ENCODE measurements at regions not wholly inside any gene's neighbourhood (a gene's known extent, or its start where the extent isn't known, plus 50 kb on each side); places are given as distances from the start of the nearest gene placed in this dataset.

DNA sequence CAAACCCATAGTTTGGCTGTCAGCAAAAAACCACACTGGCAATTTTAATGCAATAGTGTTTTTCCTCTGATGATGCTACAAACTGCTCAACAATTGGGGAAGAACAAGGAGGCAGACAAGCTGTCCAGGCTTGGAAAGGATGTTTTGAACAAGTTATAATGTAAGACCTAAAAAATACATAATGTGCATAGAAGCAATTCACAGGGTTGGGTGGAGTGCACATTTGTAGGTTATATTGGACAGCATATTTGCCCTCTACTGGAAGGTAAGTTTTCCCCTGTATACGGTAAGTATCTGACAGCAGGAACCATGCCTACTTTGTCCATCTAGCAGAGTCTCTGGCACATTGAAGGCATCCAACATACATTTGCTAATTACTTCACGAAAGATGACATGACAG, 114.3 kb upstream of the PUM3 start:
- no peak overlapping the region for H2AFZ ChIP-seq (ENCODE audit: low read depth)
- no peaks in the 10 kb centered on the region for H3K36me3 ChIP-seq (replicated peaks in 1 of 2; ENCODE audit: control insufficient read depth in 1 of 2, insufficient read depth in 2 of 2, low read length in 1 of 2)
- no peak overlapping the region for H3K27ac ChIP-seq (ENCODE audit: low read depth in 2 of 2, low read length in 1 of 2)
- no peak for DNase-seq
- H3K27me3 ChIP-seq (ENCODE audit: insufficient read depth): no peaks in the 10 kb centered on the region; the same call in 1 of the 2 replicates
- no peaks in the 10 kb centered on the region for H3F3A ChIP-seq (replicated peaks; ENCODE audit: insufficient read depth)
- no peaks in the 10 kb centered on the region for H4K20me1 ChIP-seq (ENCODE audit: insufficient read depth)
- TF ChIP-seq ZBTB33 (IDR thresholded peaks at IDR 0.05; ENCODE audit: borderline replicate concordance, low read depth) (no peak), NRF1 (IDR thresholded peaks at IDR 0.05; ENCODE audit: low read depth, low read length) (no peak), RCOR1 (IDR thresholded peaks at IDR 0.05; ENCODE audit: low read length) (no peak), FOSL2 (IDR thresholded peaks at IDR 0.05; ENCODE audit: borderline replicate concordance, low read depth) (no peak), MEF2A (IDR thresholded peaks at IDR 0.05; ENCODE audit: borderline replicate concordance, low read depth) (no peak), JUND (IDR thresholded peaks at IDR 0.05) (no peak), TCF12 (IDR thresholded peaks at IDR 0.05) (no peak), EZH2phosphoT487 (IDR thresholded peaks at IDR 0.05; ENCODE audit: borderline replicate concordance, low read depth) (no peak), RFX5 (IDR thresholded peaks at IDR 0.05; ENCODE audit: low read length) (no peak), FOXJ3 (CRISPR knock-in tag; IDR thresholded peaks at IDR 0.05) (no peak), RXRA (IDR thresholded peaks at IDR 0.05; ENCODE audit: borderline replicate concordance, low read depth) (no peak), FOXM1 (IDR thresholded peaks at IDR 0.05; ENCODE audit: low read depth) (no peak)
- H3K4me2 ChIP-seq: no peak overlapping the region
- no peak overlapping the region for H3K4me3 ChIP-seq (ENCODE audit: low read depth in 2 of 2, low read length in 1 of 2)
- CTCF ChIA-PET: no interaction called here
- no peak overlapping the region for H3K9ac ChIP-seq
- no peaks in the 10 kb centered on the region for H3K79me2 ChIP-seq (ENCODE audit: insufficient read depth)
- no peaks in the 10 kb centered on the region for H3K4me1 ChIP-seq (ENCODE audit: control insufficient read depth in 1 of 2, insufficient read depth in 2 of 2, low read depth in 1 of 2, low read length in 1 of 2)
- POLR2A ChIA-PET: no interaction called here
- H3K9me2 ChIP-seq: no peaks in the 10 kb centered on the region
- H3K9me3 ChIP-seq: no peaks in the 10 kb centered on the region
- 35% methylated on average over 2 of the region's 2 CpGs for WGBS (ENCODE audit: low lambda C conversion rate)

DNA sequence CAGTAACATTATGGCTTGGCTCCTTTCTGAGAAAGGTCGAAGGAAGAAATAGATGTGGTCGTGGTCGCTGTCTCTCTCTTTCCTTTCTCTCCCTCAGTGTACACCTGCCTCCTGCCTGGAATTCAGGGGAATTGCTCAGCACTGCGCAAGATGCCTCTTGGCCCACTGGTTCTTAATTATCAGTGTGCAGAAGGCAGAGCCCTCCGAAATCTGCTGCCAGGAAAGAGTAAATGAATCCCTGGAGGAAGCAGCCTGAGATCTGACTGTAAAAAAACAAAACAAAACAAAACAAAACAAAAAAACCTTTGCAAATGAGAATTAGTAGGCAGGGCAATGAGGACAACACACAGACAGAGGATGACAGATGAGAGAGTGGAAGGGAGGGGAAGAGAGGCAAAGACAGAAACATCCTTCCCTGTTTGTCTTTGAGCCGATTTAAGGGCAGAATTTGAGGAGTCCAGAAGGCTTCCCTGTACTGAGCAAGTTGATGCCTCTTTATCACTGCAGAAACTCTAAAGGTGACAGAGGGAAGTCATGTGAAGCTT, 113.8 kb upstream of the PUM3 start:
- Histone ChIP-seq H3K36me3 (replicated peaks in 1 of 2; ENCODE audit: control insufficient read depth in 1 of 2, insufficient read depth in 2 of 2, low read length in 1 of 2) (no peaks in the 10 kb centered on the region), H3K4me3 (ENCODE audit: low read depth in 2 of 2, low read length in 1 of 2) (no peak overlapping the region), H2AFZ (ENCODE audit: low read depth) (no peak overlapping the region), H3K79me2 (ENCODE audit: insufficient read depth) (no peaks in the 10 kb centered on the region), H3K9ac (no peak overlapping the region), H3K27ac (ENCODE audit: low read depth in 2 of 2, low read length in 1 of 2) (no peak overlapping the region), H3F3A (replicated peaks; ENCODE audit: insufficient read depth) (no peaks in the 10 kb centered on the region), H3K9me3 (no peaks in the 10 kb centered on the region), H4K20me1 (ENCODE audit: insufficient read depth) (no peaks in the 10 kb centered on the region), H3K4me2 (no peak overlapping the region), H3K4me1 (ENCODE audit: control insufficient read depth in 1 of 2, insufficient read depth in 2 of 2, low read depth in 1 of 2, low read length in 1 of 2) (no peaks in the 10 kb centered on the region), H3K9me2 (no peaks in the 10 kb centered on the region), H3K27me3 (ENCODE audit: insufficient read depth) (no peaks in the 10 kb centered on the region; the same call in 1 of the 2 replicates)
- TF ChIP-seq YY1 (IDR thresholded peaks at IDR 0.05; ENCODE audit: low read depth) (no peak), TEAD4 (IDR thresholded peaks at IDR 0.05; ENCODE audit: borderline replicate concordance, insufficient read depth) (no peak), JUND (IDR thresholded peaks at IDR 0.05) (no peak), CHD2 (IDR thresholded peaks at IDR 0.05; ENCODE audit: low read length, partially characterized antibody) (no peak), FOSL2 (IDR thresholded peaks at IDR 0.05; ENCODE audit: borderline replicate concordance, low read depth) (no peak), SMC3 (IDR thresholded peaks at IDR 0.05; ENCODE audit: low read depth, low read length) (no peak), SIN3A (IDR thresholded peaks at IDR 0.05; ENCODE audit: borderline replicate concordance, low read depth, low read length) (no peak)
- TF ChIP-seq, protein P1, sequence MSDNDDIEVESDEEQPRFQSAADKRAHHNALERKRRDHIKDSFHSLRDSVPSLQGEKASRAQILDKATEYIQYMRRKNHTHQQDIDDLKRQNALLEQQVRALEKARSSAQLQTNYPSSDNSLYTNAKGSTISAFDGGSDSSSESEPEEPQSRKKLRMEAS (IDR thresholded peaks at IDR 0.05; ENCODE audit: low read depth): no peak
- CTCF ChIA-PET: no interaction called here
- WGBS (ENCODE audit: low lambda C conversion rate): 40% methylated on average over 6 of the region's 6 CpGs
- POLR2A ChIA-PET: no interaction called here
- DNase-seq: no peak

All from SK-N-SH (cell line).